GM04504 (cell line): ENCODE measurements at regions not wholly inside any gene's neighbourhood (a gene's known extent, or its start where the extent isn't known, plus 50 kb on each side); places are given as distances from the start of the nearest gene placed in this dataset.
"Not testable (repeated sequence)": the region's sequence is repeated elsewhere in the genome, so short reads cannot be mapped to it uniquely, and the experiment has no call there.

Experiments used
- DNase-seq: peaks from one replicate; pipeline ENCODE4 v3.0.0-alpha.2; 2012; ENCODE audit warnings: low read depth

DNA sequence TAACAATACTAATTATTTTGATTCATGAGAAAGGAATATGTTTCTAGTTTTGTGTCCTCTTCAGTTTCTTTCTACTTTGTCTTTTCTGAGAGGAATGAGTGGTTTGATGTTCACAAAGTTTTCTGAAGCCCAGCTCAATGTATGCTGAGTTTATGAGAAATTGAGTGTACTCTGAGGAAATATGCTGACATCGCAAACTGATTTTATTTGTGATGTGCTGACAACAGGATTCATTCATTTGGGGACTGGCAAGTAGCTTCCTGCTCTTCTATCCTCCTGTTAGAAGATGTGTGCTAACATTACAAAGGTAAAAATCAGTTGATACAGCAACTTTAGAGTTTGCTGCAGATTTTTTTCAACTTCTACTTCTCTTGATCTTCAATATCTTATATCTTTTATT, 403.2 kb upstream of the CDH19 start:
- no peak for DNase-seq

DNA sequence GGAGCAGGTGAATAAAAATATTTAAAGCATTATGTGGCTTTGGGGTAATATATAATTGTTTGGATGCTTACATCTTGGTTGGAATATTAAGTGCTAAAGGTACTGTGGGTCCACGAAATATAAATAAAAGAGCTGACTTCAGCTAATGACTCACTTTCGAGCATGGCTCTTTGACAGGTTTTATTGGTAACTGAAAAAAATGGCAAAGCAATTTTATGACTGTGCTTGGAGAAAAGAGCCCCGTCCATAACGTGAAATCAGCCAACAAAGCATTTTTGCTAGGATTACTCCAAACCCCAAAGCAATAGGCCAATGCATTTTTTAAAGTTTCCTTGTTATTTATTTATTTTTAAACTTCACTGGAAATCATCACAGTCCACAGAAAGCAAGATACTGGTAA, 397.2 kb upstream of the CDH19 start:
- no peak for DNase-seq

GRCh38 chr18:66999003-66999402, 395.1 kb upstream of the CDH19 start:
- no peak for DNase-seq

DNA sequence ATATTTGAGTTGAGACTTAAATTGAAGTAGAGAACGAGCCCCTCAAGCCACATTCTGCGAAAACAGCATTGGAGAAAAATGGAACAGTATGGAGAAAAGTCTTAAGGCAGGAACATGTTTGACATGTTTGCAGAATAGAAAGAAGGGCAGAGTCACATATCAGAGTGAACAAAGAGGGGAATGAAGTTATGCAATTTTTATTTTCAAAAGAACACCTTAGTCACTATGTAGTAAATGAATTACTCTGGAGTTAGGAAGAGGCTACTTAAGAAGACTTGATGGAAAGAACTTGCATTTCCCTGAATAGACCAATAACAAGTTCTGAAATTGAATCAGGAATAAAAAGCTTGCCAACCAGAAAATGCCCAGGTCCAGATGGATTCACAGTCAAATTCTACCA, 391.4 kb upstream of the CDH19 start:
- no peak for DNase-seq

DNA sequence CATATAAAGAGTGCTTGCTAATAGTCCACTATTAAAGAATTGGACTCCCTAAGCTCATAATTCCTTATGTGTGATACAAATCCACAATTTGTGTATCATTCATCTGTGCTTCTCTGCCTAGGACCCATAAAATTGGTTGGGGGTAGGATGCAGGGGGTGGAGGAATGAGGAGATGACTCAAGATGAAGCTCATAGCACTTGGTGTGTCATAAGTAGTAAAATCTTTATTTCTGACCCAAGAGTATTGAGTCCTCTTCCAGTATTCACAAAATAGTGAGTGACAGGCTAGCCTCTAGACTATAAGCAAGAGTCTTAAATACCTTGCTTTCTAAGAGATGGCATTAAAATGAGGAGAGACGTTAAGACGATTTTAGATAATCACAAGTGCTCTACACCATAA, 390.9 kb upstream of the CDH19 start:
- DNase-seq, result no peak

DNA sequence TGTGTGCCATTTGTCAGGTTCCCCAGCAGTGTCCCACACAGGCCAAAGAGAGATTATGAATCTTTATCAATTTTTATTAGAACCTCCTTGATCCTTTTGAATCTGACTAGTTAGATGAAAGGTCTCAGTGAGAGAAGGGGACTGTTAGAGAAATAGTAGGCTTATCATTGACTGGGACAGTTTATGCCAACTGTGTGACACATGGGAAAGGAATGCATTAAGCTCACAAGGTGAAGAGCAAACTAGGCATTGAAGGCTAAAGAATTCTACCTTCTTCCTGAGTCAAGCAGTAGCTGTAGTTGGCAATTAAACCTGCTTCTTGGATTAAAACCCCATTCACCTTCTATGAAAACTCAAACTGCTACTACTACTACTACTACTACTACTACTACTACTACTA, 389.6 kb upstream of the CDH19 start:
- no peak for DNase-seq

- DNase-seq, result no peak
These were observed 387.0 kb upstream of the CDH19 start for GRCh38 chr18:66990909-66991308.

GRCh38 chr18:66979009-66979408, 375.1 kb upstream of the CDH19 start:
- no peak for DNase-seq

GRCh38 chr18:66972681-66973080, 368.8 kb upstream of the CDH19 start:
- no peak for DNase-seq

- DNase-seq, result no peak
These were observed 368.1 kb upstream of the CDH19 start for GRCh38 chr18:66971960-66972359.

GRCh38 chr18:66966171-66966570, 362.3 kb upstream of the CDH19 start:
- no peak for DNase-seq

- DNase-seq, result no peak
These were observed 354.4 kb upstream of the CDH19 start for GRCh38 chr18:66958309-66958708.

- DNase-seq, result no peak
These were observed 347.9 kb upstream of the CDH19 start for GRCh38 chr18:66951750-66952149.

DNA sequence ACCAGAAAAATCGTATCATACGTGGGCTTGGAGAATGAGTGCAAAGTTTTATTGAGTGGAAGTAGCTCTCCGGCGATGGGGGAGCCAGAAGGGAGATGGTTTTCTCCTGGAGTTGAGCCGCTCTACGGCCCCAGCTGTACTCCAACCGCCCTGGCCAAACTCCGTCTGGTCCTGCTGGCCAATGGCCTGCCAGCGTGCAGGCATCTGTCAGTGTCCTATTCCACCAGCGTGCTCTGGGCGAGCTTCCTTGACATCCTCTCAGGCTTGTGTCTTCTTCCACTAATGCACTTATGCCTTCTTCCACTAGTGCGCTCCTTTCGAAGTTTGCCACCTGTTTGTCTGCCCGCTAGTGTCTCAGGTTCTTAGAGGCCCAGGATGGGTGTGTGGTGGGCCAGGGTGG, 345.5 kb upstream of the CDH19 start:
- no peak for DNase-seq

DNA sequence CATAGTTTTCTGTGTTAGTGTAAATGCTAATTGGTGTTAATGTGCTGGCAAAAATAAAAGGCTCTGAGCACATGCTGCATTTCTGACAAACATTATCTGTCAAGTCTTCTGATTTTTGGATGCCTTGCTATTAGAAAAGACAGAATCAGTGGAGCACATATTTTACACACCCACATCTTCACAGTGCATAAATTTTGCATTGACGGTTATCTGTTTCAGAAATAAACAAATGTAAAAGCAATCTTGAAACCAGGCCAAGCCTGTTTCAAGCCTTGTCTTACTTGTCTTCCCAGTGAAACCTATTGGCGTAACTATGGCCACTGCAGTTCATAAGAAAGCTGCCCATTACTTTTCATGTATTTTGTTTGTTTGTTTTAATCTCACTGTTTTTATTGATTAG, 333.7 kb upstream of the CDH19 start:
- DNase-seq, result no peak

DNA sequence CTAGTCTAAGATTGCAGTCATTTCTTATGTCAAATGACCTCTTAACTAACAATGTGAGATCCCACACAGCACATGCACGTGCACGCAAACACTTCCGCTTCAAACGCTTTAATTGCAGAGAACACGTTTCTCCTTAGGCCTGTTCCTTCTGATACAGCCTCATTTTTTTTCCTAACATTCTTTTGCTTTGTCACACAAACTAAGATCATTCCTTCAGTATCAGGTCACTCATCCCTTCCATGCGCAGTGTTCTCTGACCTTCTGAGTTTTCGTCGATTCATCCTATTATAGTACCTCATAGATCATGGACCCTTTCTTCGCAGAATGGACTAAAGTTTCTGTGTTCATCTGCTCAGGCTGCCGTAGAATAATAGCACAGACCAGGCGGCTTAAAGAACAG, 327.1 kb upstream of the CDH19 start:
- no peak for DNase-seq

DNA sequence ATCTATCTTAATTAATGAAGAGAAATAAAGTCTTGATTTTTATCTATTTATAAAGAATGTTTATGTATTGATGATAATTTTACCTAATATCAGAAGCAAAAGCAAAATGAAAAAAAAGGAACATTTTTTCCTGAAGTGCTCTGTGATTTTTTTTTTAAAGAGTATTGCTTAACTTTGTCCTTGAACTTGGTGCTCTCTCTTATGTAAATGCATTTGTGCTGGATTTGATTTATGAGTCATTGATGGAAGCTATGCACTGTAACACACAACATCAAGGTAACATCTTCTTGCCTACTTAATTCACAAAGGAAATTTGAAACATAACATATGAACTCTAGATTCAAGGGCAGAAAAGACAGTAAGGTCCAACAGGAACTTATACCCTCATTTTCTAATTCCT, 312.9 kb upstream of the CDH19 start:
- DNase-seq, result no peak

GRCh38 chr18:66900837-66901236, 296.9 kb upstream of the CDH19 start:
- DNase-seq, result no peak

DNA sequence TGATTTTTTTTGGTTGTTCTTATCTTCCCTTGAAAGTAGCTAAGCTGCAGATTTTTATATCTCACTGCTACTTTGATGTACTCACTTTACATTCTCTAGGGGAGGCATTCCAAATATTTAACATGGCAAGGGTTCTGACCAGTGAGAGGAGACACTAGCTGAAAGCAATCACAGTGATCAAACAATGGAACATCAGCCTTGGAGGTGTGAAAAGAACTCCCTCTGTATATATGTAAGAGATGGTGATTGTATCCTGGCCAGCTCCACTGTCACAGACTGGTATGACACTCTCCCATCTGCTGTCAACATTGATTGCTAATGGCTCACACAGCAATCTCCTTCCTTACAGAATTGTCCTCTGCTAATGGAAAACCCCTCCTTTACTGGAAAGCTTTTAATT, 291.7 kb upstream of the CDH19 start:
- DNase-seq, result no peak

DNA sequence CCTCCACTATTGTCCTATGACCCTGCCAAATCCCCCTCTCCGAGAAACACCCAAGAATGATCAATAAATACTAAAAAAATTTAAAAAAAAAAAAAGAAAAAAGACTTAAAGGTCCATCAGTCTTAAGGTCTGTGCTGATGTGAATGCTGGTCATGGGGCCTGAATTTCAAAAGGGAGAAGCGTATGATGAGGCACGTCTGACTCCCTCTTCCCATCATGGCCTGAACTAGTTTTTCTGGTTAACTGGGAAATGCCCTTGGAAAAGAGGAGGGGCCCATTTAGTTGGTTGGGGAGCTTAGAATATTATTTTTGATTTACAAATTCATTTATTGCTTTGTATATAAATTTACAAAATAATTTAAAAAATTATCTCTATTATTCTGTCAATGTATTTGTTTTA, 291.0 kb upstream of the CDH19 start:
- DNase-seq, result no peak

DNA sequence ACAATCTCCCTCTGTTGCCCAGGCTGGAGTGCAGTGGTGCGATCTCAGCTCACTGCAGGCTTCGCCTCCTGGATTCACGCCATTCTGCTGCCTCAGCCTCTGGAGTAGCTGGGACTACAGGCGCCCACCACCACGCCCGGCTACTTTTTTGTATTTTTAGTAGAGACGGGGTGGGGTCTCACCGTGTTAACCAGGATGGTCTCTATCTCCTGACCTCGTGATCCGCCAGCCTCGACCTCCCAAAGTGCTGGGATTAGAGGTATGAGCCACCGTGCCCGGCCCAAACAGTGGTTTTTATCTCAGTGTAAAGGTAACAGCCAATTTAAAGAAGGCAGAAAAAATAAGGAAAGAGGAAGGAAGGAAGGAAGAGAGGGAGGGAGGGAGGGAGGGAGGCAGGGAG, 288.5 kb upstream of the CDH19 start:
- not testable (repeated sequence) for DNase-seq

DNA sequence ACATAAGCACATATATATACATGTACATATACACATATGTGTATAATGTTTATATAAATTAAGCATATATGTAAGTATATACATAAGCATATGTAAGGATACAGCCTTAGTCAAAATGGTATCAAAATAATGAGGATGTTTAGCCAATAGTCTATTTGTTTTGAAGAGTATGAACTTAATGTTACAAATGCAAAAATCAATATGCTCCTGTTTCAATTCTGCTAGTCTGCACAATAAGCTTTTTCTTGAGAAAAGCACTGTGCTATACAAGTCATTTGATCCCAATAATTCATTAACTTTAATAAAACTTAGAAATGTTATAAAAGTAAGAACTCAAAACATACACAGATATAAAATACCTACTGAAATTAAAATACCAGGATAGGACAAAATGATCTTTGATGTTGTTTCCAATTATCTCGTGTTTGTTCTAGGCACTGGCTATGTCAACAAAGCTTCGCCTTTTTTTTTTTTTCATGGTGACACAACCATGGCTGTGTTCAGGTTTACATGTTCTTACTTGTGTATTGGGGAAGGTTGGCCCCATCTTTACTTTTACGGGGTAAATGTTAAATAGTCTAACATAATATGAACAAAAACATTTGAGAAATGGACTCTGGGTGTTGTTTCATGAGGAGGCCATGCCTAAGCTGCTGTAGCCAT, 271.1 kb upstream of the CDH19 start:
- DNase-seq, result no peak

DNA sequence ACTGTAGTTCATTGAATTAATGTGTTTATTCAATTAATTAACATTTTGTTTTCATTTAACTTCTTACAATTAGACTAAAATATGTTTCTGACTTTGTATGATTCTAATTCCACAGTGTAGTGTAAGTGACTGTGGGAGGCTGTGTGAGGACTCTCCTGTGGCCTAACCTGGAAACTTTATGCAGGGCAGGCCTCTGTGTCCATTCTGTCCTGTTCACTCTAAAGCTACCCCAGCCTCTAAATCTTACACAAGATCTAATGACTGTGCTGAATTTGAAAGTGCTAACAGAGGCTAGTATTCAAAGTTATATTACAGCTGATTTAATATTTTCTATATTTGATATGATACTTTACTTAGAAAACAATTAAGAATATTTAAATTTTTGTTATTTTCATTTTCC, 270.5 kb upstream of the CDH19 start:
- no peak for DNase-seq

- DNase-seq, result no peak
These were observed 270.0 kb upstream of the CDH19 start for GRCh38 chr18:66873899-66874298.

DNA sequence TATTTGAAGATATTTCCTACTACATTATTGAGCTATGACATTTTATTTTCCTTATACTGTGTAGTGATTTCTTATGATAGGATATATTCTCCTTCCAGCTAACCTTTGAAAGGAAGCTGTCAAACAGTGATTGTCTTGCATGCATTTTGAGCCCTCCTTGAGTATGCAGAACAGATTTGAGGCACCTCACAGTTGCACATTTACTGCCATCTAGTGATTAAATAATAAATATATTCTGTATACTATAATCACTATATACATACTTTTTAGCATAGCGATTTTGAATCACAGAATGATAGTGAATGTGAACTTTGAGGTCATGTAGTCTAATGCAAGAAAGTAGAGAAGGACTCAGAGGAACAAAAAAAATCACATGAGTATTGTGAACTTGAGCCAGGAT, 268.4 kb upstream of the CDH19 start:
- DNase-seq, result no peak
